ENCODE measurements at regions not wholly inside any gene's neighbourhood (a gene's known extent, or its start where the extent isn't known, plus 50 kb on each side); places are given as distances from the start of the nearest gene placed in this dataset.

- FAIRE-seq (no peak), DNase-seq (ENCODE audit: low spot score) (no peak)
Observed at GRCh38 chr14:101225157-101226152, 321.9 kb upstream of the RTL1 start.

GRCh38 chr14:101226265-101226602 is 322.7 kb upstream of the RTL1 start:
- DNase-seq (ENCODE audit: low spot score) (no peak), FAIRE-seq (no peak)

GRCh38 chr14:101226603-101227425 is 323.3 kb upstream of the RTL1 start:
- DNase-seq (ENCODE audit: low spot score) = no peak

GRCh38 chr14:101227611-101228594 is 324.4 kb upstream of the RTL1 start:
- FAIRE-seq (no peak), DNase-seq (ENCODE audit: low spot score) (no peak)

More at GRCh38 chr14:101226603-101227425, 323.3 kb upstream of the RTL1 start:
- FAIRE-seq = no peak

DNA sequence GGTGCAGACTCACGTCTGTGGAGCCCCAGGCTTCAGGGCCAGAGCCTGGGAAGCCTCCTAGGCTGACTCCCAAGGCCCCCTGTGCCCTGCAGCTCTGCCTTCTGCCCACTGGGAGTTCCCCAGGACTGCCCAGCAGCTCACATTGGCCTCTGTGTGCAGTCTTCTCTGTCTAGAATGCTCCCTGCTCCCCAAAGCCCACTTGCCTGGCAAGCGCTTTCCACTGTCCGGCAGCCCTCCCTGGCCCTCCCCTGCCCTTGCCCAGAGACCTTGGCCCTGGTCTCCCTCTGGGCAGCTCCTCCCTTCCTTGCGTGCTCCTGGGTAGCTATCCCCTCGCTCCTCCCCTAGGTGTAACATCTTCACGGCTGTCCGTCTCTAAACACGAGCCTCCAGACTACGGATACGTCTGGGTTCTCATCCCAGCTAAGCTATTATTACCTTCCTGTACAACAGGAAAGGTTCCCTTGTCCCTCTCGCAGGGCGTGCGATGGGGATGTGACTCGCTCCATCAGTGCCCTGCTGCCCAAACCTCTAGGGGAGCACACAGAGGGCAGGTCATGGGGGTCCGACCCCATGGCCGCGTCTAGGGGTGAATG is 325.5 kb upstream of the RTL1 start:
- FAIRE-seq (no peak), DNase-seq (ENCODE audit: low spot score) (peak; percentile 11)

GRCh38 chr14:101229666-101230065 is 326.1 kb upstream of the RTL1 start:
- FAIRE-seq (no peak), DNase-seq (ENCODE audit: low spot score) (peak; percentile 18)

DNA sequence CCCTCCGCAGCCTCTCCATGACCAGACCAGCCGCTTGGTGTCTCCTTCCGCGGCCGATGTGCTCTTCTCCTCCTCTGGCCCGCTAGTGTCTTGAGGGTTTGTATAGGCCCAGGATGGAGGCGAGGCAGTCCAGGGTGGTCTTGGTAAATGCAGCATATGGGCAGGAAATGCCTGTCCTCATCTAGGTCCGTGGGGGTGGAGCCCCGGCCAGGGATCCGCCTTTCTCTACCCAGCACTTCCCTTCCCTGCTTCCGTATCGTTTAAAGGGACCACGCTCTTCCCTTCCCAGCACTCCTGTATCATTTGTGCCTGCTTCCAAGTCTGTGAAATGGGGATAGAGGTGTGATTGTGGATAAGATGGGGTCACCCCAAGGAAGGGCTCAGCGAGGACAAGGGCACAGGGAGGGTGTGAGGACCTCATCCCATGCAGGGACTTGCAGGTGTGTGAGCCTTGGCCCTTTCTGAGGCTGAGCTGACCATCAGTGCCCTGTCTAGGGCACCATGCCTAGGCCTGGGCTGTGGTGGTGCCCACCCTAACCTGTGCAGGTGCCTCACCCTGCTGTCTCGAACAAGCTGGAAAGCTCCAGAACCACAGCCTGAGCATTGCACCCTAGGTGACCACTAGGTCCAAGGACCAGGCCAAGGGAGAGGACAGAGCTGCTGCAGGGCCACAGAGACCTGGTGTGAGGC is 326.8 kb upstream of the RTL1 start:
- DNase-seq (ENCODE audit: low spot score) = peak; percentile 14
- no peak for FAIRE-seq

DNA sequence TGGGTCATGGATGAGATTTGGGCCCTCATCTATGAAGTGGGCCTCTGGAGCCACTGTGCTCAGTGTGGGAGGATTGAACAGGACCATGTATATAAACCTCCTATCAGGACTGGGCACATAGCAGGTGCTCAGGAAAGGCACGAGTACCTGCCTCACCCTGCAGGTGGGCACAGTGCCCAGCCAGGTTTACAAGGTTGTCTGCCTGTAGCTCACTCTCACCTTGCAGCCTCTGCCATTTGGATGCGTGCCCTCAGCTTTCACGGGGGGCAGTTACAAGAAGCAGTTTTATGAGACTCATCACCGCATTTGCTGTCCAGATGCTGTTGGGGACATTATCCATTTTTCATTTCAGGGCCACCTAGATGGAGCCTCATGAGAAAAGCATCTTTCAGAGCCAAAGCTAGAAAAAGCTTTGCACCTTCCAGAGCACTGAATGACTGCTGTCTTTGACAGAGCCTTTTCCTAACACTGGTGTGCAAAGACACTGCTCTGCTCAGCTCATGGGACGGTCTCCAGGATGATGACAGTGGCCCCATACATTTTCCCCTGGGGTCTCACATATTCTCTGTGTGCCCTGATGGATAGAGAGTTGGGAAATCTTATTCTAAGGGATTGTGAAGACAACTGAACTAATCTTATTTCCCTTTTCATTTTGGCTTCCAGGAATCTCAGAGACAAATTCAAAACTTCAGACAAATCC is 327.5 kb upstream of the RTL1 start:
- FAIRE-seq = no peak
- no peak for DNase-seq (ENCODE audit: low spot score)

- no peak for DNase-seq (ENCODE audit: low spot score)
- FAIRE-seq = no peak
Observed at GRCh38 chr14:101231828-101232227, 328.3 kb upstream of the RTL1 start.

- FAIRE-seq (peak; percentile 42), DNase-seq (ENCODE audit: low spot score) (no peak)
Observed at GRCh38 chr14:101232340-101233020, 328.8 kb upstream of the DIO3 start.

DNA sequence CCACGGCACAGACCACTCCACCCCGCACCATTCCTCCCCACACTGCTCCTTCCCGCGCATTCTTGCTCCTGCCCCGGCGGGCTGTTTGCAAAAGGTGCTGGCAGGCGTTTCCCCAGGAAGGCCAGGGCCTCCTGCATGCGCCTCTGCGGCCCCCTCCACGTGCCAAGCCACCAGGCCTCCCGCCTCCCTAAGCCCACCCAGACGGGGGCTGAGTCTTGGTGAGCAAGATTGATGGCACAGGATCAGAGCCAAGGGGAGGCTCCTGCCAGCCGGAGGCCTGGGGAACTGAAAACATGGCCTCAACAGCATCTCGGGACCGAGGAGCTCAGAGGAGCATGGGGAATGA is 328.3 kb upstream of the DIO3 start:
- no peak for FAIRE-seq

DNA sequence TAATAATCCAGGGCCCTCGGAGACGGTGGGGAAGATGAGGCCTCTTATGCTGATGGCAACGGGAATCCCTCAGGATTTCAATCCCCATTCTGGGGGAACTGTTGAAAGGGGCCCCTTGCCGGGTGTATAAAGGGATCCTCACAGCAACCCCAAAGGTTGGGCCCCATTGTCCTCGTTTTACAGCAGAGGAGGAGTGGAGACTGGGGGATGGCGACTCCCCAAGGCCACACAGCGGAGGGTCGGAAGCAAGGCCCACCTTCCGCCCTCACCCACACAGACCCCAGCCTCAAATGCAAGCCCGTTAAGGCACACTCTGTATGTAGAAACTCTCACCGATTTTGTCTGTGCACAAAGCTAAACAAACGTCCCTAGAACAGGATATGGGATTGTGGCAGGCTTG is 327.9 kb upstream of the DIO3 start:
- FAIRE-seq (no peak), DNase-seq (ENCODE audit: low spot score) (no peak)

More for the DNA sequence above, 328.3 kb upstream of the DIO3 start:
- DNase-seq (ENCODE audit: low spot score) = no peak

- FAIRE-seq (no peak), DNase-seq (ENCODE audit: low spot score) (no peak)
Observed at GRCh38 chr14:101233808-101234207, 327.5 kb upstream of the DIO3 start.

DNA sequence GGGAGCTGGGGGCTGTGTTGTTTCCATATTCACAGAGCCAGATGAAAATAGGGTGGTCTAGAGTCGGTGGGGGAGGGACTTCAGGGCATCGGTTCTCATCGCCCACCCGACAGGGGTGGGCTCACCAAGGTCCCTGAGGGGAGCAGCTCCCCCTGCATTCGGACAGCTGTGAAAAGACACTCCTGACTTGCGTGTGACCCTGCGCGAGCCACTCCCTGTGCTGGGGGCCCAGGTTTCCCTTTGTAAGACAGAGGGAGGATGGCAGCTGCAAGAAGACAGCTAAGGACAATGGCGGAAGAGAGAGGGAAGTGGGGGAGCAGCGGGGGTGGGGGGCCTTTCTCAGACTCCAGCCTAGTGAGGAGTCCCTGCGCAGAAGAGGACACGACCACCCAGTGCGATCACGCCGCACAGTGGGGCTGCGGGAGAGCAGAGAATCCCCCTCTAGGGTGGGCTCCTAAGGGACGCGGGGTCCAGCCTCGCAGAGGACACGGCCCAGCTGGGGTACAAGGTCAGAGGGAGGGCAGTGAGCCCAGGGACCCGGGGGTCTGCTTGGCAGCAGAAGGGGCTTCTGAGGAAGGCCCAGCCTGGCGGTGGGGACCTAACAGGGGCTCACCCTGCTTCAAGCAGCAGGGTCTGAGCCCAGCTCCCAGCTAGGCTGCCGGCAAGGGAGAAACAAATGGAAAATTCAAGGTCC is 326.9 kb upstream of the DIO3 start:
- FAIRE-seq (no peak), DNase-seq (ENCODE audit: low spot score) (no peak)

GRCh38 chr14:101234999-101235334 is 326.3 kb upstream of the DIO3 start:
- DNase-seq (ENCODE audit: low spot score) = no peak
- FAIRE-seq = no peak

GRCh38 chr14:101235335-101236103 is 325.8 kb upstream of the DIO3 start:
- no peak for FAIRE-seq
- peak; percentile 66 for DNase-seq (ENCODE audit: low spot score)

- no peak for DNase-seq (ENCODE audit: low spot score)
- no peak for FAIRE-seq
Observed at GRCh38 chr14:101236496-101237251, 324.6 kb upstream of the DIO3 start.
